AG10803 (cell line): ENCODE measurements at regions not wholly inside any gene's neighbourhood (a gene's known extent, or its start where the extent isn't known, plus 50 kb on each side); places are given as distances from the start of the nearest gene placed in this dataset.

Experiments
- DNase-seq: peaks from one replicate; pipeline ENCODE4 v3.0.0; 2010; ENCODE audit warnings: low read depth
- H3K4me3 ChIP-seq: 2 replicates; pipeline ENCODE4 v1.5.1; 2011; ENCODE audit warnings: mild to moderate bottlenecking, low read length, control low read depth
- CTCF ChIP-seq: conservative IDR thresholded peaks from 2 replicates; pipeline ENCODE4 v1.5.1; 2011; ENCODE audit warnings: mild to moderate bottlenecking, low read length, control low read depth, inconsistent platforms

DNA sequence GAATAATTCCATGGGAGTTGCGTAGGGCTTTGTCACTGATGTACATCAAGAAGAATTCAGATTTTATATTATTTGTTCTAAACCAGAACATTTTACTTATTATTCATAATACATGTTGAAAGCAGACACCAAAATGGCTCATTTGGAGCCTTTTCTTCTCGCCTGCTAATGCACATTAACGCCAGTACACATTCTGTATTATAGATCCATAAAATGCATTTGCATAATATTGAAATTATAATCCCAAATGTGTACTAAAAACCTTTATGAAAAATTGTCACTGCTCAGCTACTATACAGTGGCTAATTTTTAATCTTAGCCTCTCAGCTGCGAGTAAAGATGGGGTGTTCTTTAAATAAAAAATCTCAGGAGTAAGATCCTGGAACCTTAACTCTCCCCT, 452.2 kb upstream of the HNRNPA3 start:
- no peak for DNase-seq
- TF ChIP-seq CTCF = no peak
- H3K4me3 ChIP-seq = no peak overlapping the region

GRCh38 chr2:176763130-176763529, 449.5 kb upstream of the HNRNPA3 start:
- H3K4me3 ChIP-seq = no peak overlapping the region
- peak; percentile 51 for DNase-seq
- no peak for TF ChIP-seq CTCF

GRCh38 chr2:176763851-176764404, 448.7 kb upstream of the HNRNPA3 start:
- H3K4me3 ChIP-seq = no peak overlapping the region
- DNase-seq = no peak

GRCh38 chr2:176764921-176765320, 447.7 kb upstream of the HNRNPA3 start:
- DNase-seq = no peak
- TF ChIP-seq CTCF = no peak

More at GRCh38 chr2:176763851-176764404, 448.7 kb upstream of the HNRNPA3 start:
- TF ChIP-seq CTCF = no peak

DNA sequence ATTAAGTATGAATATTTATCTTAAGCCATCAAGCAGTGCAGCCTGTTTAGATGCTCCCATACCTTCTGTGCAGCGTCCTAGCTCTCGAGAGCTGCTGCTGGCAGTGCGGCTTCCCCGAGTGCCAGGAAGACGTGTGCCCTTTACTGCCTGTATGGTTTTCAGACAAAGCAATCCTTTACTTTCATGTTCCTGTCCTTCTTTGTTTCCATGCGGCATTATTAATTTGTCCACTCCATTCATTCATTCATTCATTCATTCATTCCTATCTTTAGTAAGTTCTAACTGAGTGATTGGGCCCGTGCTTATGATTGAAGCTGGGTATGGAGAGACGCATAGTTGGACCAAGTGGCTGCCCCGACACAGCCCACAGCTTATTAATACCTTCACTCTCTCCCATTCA, 446.6 kb upstream of the HNRNPA3 start:
- H3K4me3 ChIP-seq = no peak overlapping the region
- no peak for TF ChIP-seq CTCF
- DNase-seq = no peak

More at GRCh38 chr2:176764921-176765320, 447.7 kb upstream of the HNRNPA3 start:
- H3K4me3 ChIP-seq = no peak overlapping the region

DNA sequence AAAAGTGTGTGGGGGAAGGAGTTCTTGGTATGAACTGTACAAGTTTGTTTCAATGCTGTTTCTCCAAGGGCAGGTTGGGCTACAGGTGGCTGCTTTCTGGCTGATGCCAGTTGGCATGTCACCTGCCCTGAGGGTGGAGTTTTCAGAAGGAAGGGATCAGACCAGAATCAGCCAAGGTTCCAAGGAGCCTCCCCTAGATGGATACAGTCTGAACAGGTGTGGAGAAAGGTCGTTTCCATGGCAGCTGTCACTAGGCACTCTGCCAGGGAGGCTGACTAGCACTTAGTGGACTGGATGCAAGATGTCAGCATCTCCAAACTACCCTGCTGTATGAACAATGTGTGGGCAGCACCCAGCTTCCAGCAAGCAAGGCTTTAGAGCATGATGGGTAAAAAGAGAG, 444.4 kb upstream of the HNRNPA3 start:
- no peak for TF ChIP-seq CTCF
- H3K4me3 ChIP-seq = no peak overlapping the region
- DNase-seq = no peak

DNA sequence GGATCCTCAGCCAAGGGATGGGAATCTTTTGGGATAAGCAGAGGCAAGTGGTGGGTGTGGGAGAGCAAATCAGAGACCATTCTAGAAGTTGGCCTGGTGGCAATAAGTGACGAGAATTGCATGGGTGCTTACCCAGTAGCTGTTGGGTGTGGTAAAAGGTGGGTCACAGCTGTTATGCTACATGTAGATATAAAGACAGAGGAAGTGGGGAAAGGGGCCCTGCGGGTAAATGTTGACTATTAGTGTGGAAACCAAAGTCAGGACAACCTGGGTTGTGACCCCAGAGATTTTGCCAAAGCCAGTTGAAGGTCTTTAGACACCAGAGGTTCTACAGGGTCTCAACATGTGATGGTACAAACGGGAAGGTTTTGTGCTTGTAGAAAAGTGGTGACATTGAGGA, 443.6 kb upstream of the HNRNPA3 start:
- H3K4me3 ChIP-seq = no peak overlapping the region
- TF ChIP-seq CTCF = no peak
- DNase-seq = no peak
